ENCODE measurements at regions not wholly inside any gene's neighbourhood (a gene's known extent, or its start where the extent isn't known, plus 50 kb on each side); places are given as distances from the start of the nearest gene placed in this dataset.

GRCh38 chr18:71707985-71708500, 836.1 kb downstream of the CBLN2 start:
- H3K9me3 Mint-ChIP-seq (ENCODE audit: unreplicated experiment) = no peaks in the 10 kb centered on the region
- no peaks in the 10 kb centered on the region for H3K4me1 Mint-ChIP-seq (ENCODE audit: low read depth, unreplicated experiment)
- no peak for TF ChIP-seq CTCF (IDR thresholded peaks at IDR 0.05; ENCODE audit: partially characterized antibody, unreplicated experiment)
- DNase-seq = no peak
- H3K27ac Mint-ChIP-seq (ENCODE audit: unreplicated experiment) = no peak overlapping the region
- H3K27me3 Mint-ChIP-seq (ENCODE audit: unreplicated experiment) = peaks cover 1% of the 10 kb centered on the region
- H3K4me3 Mint-ChIP-seq (ENCODE audit: unreplicated experiment) = no peak overlapping the region
- no peaks in the 10 kb centered on the region for H3K36me3 Mint-ChIP-seq (ENCODE audit: unreplicated experiment)

- no peak overlapping the region for H3K4me3 Mint-ChIP-seq (ENCODE audit: unreplicated experiment)
- TF ChIP-seq CTCF (IDR thresholded peaks at IDR 0.05; ENCODE audit: partially characterized antibody, unreplicated experiment) = no peak
- no peaks in the 10 kb centered on the region for H3K9me3 Mint-ChIP-seq (ENCODE audit: unreplicated experiment)
- no peak overlapping the region for H3K27ac Mint-ChIP-seq (ENCODE audit: unreplicated experiment)
- no peaks in the 10 kb centered on the region for H3K36me3 Mint-ChIP-seq (ENCODE audit: unreplicated experiment)
- H3K4me1 Mint-ChIP-seq (ENCODE audit: low read depth, unreplicated experiment) = no peaks in the 10 kb centered on the region
- no peak for DNase-seq
- peaks cover 1% of the 10 kb centered on the region for H3K27me3 Mint-ChIP-seq (ENCODE audit: unreplicated experiment)
These were observed 836.7 kb downstream of the CBLN2 start for GRCh38 chr18:71707400-71707799.

- H3K27me3 Mint-ChIP-seq (ENCODE audit: unreplicated experiment) = no peaks in the 10 kb centered on the region
- no peak for DNase-seq
- no peaks in the 10 kb centered on the region for H3K36me3 Mint-ChIP-seq (ENCODE audit: unreplicated experiment)
- no peaks in the 10 kb centered on the region for H3K9me3 Mint-ChIP-seq (ENCODE audit: unreplicated experiment)
- H3K27ac Mint-ChIP-seq (ENCODE audit: unreplicated experiment) = no peak overlapping the region
- no peak overlapping the region for H3K4me3 Mint-ChIP-seq (ENCODE audit: unreplicated experiment)
- no peaks in the 10 kb centered on the region for H3K4me1 Mint-ChIP-seq (ENCODE audit: low read depth, unreplicated experiment)
- no peak for TF ChIP-seq CTCF (IDR thresholded peaks at IDR 0.05; ENCODE audit: partially characterized antibody, unreplicated experiment)
These were observed 854.6 kb downstream of the CBLN2 start for GRCh38 chr18:71689416-71690160.

GRCh38 chr18:71682591-71682990, 861.6 kb downstream of the CBLN2 start:
- TF ChIP-seq CTCF (IDR thresholded peaks at IDR 0.05; ENCODE audit: partially characterized antibody, unreplicated experiment) = no peak
- DNase-seq = no peak
- H3K27ac Mint-ChIP-seq (ENCODE audit: unreplicated experiment) = no peak overlapping the region
- H3K4me3 Mint-ChIP-seq (ENCODE audit: unreplicated experiment) = no peak overlapping the region
- H3K27me3 Mint-ChIP-seq (ENCODE audit: unreplicated experiment) = no peaks in the 10 kb centered on the region
- H3K36me3 Mint-ChIP-seq (ENCODE audit: unreplicated experiment) = no peaks in the 10 kb centered on the region
- H3K9me3 Mint-ChIP-seq (ENCODE audit: unreplicated experiment) = no peaks in the 10 kb centered on the region
- H3K4me1 Mint-ChIP-seq (ENCODE audit: low read depth, unreplicated experiment) = no peaks in the 10 kb centered on the region

- no peak for TF ChIP-seq CTCF (IDR thresholded peaks at IDR 0.05; ENCODE audit: partially characterized antibody, unreplicated experiment)
- DNase-seq = no peak
- no peaks in the 10 kb centered on the region for H3K27me3 Mint-ChIP-seq (ENCODE audit: unreplicated experiment)
- no peaks in the 10 kb centered on the region for H3K36me3 Mint-ChIP-seq (ENCODE audit: unreplicated experiment)
- no peaks in the 10 kb centered on the region for H3K9me3 Mint-ChIP-seq (ENCODE audit: unreplicated experiment)
- no peak overlapping the region for H3K27ac Mint-ChIP-seq (ENCODE audit: unreplicated experiment)
- H3K4me3 Mint-ChIP-seq (ENCODE audit: unreplicated experiment) = no peak overlapping the region
- no peaks in the 10 kb centered on the region for H3K4me1 Mint-ChIP-seq (ENCODE audit: low read depth, unreplicated experiment)
These were observed 866.0 kb downstream of the CBLN2 start for GRCh38 chr18:71678144-71678543.
